Thoracic aorta (tissue), 2 donors: ENCODE measurements at regions not wholly inside any gene's neighbourhood (a gene's known extent, or its start where the extent isn't known, plus 50 kb on each side); places are given as distances from the start of the nearest gene placed in this dataset.

Experiments
- ATAC-seq: fragments of 150-250 bp; one replicate; pipeline ENCODE4 v1.8.0; 2017; ENCODE audit warnings: low read depth; ENCODE audit not compliant: insufficient number of reproducible peaks, low FRiP score
- DNase-seq: peaks from one replicate; pipeline ENCODE4 v3.0.0-alpha.2; 2020; ENCODE audit warnings: low spot score
- H3K27ac ChIP-seq, 2 donors: fragments of 200-600 bp; sonication (generic); 1 replicate in 1 of 2; 2 replicates in 1 of 2; pipeline ENCODE4 v1.5.1; 2016; ENCODE audit warnings: mild to moderate bottlenecking in 2 of 2, moderate library complexity in 2 of 2
- H3K27me3 ChIP-seq: fragments of 200-600 bp; sonication (generic); replicated peaks from 2 replicates; pipeline ENCODE4 v1.6.0; 2016; ENCODE audit warnings: mild to moderate bottlenecking; ENCODE audit not compliant: insufficient read depth
- H3K36me3 ChIP-seq: fragments of 200-600 bp; sonication (generic); one replicate; pipeline ENCODE4 v1.5.1; 2016
- H3K4me1 ChIP-seq, 2 donors: fragments of 200-600 bp; sonication (generic); 1 replicate in 1 of 2; 2 replicates in 1 of 2; pipeline versions ENCODE4 v1.5.1 to v1.6.0; 2016; ENCODE audit warnings: low read depth in 2 of 2, mild to moderate bottlenecking in 1 of 2; ENCODE audit not compliant: control insufficient read depth in 1 of 2
- H3K4me3 ChIP-seq: fragments of 200-600 bp; sonication (generic); 2 replicates; pipeline ENCODE4 v1.5.1; 2016; ENCODE audit warnings: mild to moderate bottlenecking
- H3K9me3 ChIP-seq: fragments of 200-600 bp; sonication (generic); 2 replicates; pipeline ENCODE4 v1.5.1; 2016
- CTCF ChIP-seq: fragments of 200-600 bp; sonication (generic); IDR thresholded peaks from one replicate; pipeline ENCODE4 v1.5.1; 2019; ENCODE audit warnings: antibody characterized with exemption

DNA sequence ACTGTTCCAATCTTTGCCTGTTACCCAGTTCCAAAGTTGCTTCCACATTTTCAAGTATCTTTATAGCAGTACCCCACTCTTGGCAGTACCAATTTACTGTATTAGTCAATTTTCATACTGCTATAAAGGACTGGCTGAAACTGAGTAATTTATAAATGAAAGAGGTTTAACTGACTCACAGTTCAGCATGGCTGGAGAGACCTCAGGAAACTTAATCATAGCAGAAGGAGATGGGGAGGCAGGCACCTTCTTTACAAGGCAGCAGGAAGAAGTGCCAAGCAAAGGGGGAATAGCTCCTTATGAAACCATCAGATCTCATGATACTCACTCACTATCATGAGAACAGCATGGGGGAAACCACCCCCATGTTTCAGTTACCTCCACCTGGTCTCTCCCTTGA, 215.0 kb downstream of the SNAPC1 start:
- DNase-seq (no peak), ATAC-seq (no peak)
- Histone ChIP-seq H3K36me3 (no peaks in the 10 kb centered on the region), H3K9me3 (no peaks in the 10 kb centered on the region), H3K27ac (no peak overlapping the region), H3K4me3 (no peak overlapping the region), H3K4me1 (no peaks in the 10 kb centered on the region), H3K27me3 (no peaks in the 10 kb centered on the region)
- TF ChIP-seq CTCF, result no peak

DNA sequence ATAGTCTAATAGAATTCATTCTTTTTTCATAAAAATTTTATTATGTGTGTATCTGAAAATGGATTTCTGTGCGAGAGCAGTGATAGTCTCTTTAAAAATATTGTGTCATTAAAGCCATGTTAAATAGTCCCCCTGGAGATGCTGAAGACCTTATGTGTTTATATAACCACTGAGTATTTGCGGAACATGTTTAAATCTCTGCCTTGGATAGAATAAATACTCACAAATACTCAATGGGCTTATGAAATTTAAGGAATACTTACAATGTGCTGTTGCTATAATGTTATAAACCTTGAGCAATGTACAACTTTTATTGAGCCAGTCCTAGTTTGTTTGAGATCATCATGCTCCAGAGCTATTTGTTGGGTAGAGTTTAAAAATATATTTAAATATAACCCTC, 226.0 kb downstream of the SNAPC1 start:
- no peak overlapping the region for H3K27ac ChIP-seq
- ATAC-seq (no peak), DNase-seq (no peak)
- no peaks in the 10 kb centered on the region for H3K4me1 ChIP-seq
- no peaks in the 10 kb centered on the region for H3K36me3 ChIP-seq
- H3K9me3 ChIP-seq, result no peaks in the 10 kb centered on the region
- H3K4me3 ChIP-seq, result no peak overlapping the region
- H3K27me3 ChIP-seq, result no peaks in the 10 kb centered on the region
- no peak for TF ChIP-seq CTCF

DNA sequence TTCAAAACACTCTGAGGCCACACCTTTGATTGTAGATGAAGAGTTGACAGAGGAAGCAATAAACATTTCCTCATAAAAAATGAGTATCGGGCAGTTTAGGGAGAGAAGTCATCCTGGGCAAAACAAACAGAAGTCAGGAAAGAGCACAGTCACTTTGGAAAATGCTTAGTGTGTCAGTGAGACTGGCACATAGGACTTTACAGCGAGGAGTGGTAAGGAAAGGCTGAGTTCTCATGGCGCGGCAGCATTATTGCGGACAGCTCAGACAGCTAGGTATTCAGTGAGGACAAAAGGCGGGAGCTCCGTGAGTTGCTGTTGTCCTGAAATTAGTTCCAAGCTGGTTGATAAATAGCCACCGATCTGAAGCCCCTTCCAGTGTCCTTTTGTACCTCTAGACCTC, 229.9 kb downstream of the SNAPC1 start:
- ATAC-seq, result no peak
- TF ChIP-seq CTCF, result no peak

DNA sequence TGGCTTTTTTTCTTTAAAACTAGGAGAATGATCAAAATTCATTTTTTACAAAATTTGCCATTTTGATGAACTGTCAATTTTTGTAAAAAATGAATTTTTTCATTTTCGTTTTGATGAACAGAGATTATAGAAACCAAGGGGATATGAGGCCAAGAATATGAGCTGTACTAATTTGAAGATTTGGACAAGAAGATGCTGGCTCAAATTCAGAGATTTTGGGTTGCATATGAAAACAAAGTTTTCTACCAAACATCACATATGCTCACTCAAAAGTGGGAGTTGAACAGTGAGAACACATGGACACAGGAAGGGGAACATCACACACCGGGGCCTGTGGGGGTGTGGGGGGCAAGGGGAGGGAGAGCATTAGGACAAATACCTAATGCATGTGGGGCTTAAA, 230.7 kb downstream of the SNAPC1 start:
- Histone ChIP-seq H3K9me3 (no peaks in the 10 kb centered on the region), H3K27ac (no peak overlapping the region), H3K4me1 (no peaks in the 10 kb centered on the region), H3K27me3 (no peaks in the 10 kb centered on the region), H3K4me3 (no peak overlapping the region), H3K36me3 (no peaks in the 10 kb centered on the region)
- ATAC-seq (no peak), DNase-seq (no peak)
- TF ChIP-seq CTCF, result no peak

More for the DNA sequence above, 229.9 kb downstream of the SNAPC1 start:
- no peak overlapping the region for H3K27ac ChIP-seq
- no peaks in the 10 kb centered on the region for H3K27me3 ChIP-seq
- no peaks in the 10 kb centered on the region for H3K36me3 ChIP-seq
- H3K4me1 ChIP-seq, result no peaks in the 10 kb centered on the region
- H3K4me3 ChIP-seq, result no peak overlapping the region
- no peaks in the 10 kb centered on the region for H3K9me3 ChIP-seq
- no peak for DNase-seq

GRCh38 chr14:61994589-61994988, 232.4 kb downstream of the SNAPC1 start:
- no peak for ATAC-seq
- Histone ChIP-seq H3K36me3 (no peaks in the 10 kb centered on the region), H3K27me3 (no peaks in the 10 kb centered on the region), H3K27ac (no peak overlapping the region), H3K4me3 (no peak overlapping the region), H3K9me3 (no peaks in the 10 kb centered on the region), H3K4me1 (no peaks in the 10 kb centered on the region)
- no peak for TF ChIP-seq CTCF
- no peak for DNase-seq
